GM18498 (cell line): ENCODE measurements at regions not wholly inside any gene's neighbourhood (a gene's known extent, or its start where the extent isn't known, plus 50 kb on each side); places are given as distances from the start of the nearest gene placed in this dataset.
"Not testable (repeated sequence)": the region's sequence is repeated elsewhere in the genome, so short reads cannot be mapped to it uniquely, and the experiment has no call there.

ENCODE experiments used
- ATAC-seq: cut with Tn5 transposase; IDR thresholded peaks from one replicate; pipeline ENCODE4 v1.9.1; 2021; ENCODE audit warnings: mild to moderate bottlenecking, moderate library complexity; ENCODE audit not compliant: unreplicated experiment

DNA sequence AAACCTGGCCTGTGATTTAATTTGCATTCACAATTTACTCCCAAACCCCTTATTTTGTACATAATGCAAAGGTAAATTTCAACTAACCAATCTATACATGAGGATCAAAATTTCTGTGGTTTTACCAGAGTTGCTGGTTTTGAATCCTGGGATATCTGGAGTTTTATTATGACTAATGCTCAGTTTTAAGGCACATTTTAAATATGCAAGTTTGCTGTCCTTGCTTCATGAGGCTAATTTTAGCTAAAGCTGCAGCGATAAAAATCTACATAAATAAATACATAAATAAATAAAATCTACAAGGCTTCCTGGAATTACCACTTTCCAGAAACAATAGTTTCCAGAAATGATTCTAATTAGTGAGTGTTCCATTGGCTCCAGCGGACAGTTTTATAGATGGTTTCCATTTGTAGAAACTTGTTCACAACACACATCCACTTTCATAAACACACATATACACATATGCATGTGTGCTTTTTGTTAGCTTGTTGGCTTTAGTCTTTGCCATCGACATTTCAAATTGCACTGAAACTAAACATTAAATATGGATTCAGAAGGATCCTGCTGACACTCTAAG lies 339.5 kb upstream of the NRP1 start:
- no peak for ATAC-seq

DNA sequence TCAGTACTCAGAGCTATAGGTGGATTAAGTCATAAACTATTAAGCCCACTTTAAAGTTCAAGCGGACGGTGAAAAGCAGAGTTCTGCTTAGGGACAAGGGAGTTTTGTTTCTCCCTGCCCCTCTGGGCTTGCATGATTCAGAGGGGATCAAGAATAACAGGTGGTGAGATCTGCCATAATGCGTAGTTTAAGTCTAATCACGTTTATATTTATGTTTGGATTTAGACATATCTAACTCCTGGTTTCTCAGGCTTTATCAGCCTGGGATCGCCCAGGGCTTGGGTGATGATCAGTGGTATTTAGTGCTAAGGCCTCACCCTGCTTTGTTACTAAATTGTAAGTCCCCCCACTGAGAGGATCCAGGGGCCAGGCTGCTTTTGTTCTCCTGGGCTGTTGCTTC lies 335.4 kb upstream of the NRP1 start:
- no peak for ATAC-seq

DNA sequence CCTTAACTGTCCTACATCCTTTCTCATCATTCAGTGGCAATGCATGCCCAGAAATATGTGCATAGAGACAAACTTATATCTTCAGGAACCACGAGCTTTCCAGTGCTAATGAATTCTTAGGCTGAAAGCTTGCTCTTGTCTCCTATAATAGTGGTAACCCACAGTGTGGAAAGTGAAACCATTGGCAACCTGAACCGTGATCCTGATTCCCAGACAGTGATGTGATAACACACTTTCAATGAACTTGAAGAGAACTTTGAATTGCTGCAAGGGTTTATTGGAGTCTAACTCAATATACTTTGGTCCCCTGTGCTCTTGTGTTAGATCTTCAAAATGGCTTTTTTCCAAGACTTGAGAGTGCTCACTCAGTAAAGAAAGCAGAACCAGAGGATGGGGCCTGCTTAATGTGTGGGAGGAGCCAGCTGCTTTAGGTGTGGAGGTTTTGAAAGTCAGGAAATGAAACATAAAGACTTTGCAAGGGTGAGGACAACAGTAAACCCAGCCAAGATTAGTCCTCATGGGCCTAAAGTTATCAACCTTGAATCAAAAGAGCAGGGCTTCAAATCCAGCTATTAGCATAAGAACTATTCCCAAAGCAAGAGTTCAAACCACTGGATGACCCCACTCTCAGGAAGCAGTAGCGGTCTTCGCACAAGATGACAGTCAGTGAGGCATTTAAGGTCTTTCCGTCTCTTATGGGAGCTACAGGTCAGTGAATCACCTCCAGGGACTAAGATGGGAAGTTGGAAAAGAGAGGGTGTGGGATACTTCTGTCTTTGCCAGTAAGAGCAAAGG lies 332.4 kb upstream of the NRP1 start:
- ATAC-seq: no peak

DNA sequence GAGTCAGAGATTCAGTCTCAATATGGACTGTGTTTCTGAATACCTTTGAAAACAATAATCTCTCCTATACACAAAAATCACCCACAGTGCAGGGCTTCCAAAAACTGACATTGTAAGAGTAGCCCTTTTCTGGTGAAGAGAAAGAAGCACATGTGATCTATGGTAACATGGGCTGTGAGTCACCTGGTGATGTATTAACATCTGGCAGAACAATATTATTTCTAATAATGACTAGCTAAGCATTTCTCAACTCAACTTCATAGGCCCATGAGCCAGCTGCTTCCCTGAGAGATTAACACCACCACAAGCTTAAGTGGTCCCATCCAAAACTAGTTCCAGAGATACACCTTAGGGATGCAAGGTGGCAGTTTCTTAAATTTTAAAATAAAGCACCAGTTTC lies 331.0 kb upstream of the NRP1 start:
- no peak for ATAC-seq

DNA sequence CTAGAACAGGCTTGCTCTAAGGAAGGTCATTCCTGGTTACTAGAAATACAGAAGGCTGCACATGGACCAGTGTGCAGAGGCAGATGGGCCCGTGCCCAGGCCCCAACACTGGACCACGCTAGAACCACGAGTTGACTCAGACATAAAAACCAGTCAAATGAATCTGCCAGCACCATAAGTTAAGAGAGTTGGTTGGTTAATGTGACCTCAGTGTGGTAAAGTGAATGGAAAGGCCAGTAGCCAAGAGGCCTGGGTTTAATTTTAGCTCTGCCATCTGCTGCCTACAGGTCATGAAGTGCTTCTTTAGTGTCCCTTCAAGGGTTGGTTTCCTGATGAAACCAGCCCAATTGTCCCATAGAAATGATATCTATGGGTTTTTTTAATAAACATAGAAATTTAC lies 329.6 kb upstream of the NRP1 start:
- ATAC-seq: no peak

DNA sequence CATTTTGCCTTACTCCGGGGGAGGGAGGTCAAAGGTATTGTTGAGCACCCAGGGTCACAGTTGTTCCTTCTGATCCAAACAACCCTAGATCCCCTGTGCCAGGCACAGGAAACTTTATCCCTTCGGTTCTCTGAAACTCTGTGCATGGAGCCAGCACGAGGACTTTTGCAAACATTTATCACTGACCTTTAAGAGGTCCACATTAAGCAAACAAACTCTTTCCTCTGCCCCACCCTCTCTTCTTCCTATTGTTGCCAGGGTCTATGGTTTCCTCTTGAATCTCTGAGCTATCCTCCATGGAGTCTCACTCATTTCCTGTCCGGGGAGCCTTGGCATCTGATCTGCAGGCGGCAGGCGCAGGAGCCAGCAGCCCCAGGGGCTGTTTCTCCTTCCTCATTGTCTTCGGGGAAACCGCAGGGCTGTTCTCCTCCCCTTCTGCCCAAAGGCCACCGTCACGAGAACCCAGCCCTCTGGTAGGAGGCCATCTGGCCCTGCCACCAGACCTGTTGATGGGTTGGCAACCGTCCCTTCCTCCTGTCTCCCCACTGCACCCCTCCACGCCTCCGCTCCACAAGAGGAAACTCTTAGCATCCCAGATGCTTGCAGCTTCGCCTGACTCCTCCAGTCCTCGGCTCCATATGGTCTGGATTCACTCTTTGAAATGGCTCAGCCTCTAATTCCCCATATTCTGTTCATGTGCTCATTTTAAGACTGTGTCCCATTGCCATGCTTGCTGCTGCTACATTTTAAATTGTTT lies 327.3 kb upstream of the NRP1 start:
- ATAC-seq: no peak

DNA sequence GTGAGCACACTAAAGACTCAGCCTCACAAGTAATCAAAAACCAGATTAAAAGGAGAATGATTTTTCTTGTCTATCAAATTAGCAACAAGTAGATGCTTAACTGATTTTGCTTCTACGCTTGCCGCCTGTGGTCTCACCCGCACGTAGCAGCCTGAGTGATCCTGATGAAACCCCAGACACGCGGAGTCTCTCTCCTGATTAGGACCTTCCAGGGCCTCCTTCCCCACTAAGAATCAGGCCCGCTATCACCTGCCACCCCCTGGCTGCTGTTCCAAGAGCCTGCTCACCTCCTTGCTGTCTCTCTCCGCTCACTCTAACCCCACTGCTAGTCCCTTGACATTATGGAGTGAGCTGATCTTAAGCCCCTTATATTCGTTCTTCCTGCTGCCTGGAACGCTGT lies 325.9 kb upstream of the NRP1 start:
- no peak for ATAC-seq

DNA sequence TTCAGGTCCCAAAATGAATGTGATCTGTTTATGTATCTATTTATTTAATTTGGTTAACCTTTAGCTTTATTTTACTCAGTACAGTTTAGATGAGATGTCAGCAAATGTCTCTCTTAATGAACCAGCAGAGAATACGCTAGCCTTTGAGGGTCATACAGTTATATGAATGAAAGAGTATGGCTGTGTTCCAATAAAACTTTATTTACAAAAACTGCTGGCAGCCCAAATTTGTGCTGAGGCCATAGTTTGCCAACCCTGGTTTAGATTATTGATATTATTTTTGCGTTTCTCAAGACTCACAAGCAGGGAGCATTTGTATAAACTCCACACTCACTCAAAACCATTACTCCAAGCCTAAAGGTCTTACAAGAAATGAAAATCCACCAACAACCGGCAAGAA lies 323.4 kb upstream of the NRP1 start:
- no peak for ATAC-seq

DNA sequence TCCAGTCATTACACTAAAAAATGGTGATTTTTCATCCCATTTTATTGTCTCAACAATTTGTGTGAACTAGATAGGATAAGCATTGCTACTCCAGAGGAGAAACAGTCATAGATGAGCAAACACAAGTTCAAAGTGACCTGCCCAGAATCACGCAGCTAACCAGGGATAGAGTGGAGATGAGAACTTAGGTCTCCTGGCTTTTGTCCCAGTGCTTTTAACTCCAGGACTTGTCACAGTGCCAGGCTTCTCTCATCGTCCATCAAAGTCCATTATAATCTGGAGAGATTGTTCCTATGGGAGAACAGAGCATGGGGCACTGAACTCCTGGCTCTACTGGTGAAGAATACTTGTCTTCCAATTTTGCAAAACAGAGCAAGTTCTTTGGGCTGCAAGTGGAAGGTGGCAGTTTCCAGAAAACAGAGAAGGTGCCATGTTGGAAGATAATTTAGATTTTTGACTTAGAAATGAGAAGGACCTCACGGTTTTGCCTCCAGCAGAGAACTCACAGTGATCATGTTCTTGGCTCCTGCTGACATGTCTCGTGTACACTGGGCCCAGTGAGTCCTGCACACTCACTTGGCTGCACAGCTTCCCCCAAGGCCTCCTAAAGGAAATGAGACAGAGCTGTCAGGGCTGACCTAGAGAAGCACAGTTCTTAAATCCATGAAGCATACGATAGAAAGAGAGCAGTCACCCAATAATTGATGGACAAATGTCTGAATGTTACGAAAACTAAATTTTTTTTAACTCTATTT lies 322.9 kb upstream of the NRP1 start:
- no peak for ATAC-seq

DNA sequence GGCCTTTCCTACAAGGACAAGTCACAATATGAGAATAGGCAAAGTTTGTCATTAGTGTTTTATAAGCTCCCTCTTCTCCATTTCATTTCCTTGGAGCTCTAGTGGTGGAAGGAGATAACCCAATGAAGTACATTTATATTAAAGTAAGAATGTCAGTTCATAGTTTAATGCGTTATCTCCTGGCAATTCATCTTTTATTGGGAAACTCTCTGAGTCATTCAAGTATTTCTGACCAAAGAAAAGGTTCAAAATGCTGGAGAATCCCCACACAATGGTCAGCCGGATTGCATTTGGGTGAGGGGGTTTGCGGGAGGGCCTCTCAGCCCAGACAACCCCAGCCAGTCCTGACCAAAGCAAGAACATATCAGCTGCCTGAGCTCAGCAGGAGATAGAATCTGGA lies 321.5 kb upstream of the NRP1 start:
- ATAC-seq: no peak

DNA sequence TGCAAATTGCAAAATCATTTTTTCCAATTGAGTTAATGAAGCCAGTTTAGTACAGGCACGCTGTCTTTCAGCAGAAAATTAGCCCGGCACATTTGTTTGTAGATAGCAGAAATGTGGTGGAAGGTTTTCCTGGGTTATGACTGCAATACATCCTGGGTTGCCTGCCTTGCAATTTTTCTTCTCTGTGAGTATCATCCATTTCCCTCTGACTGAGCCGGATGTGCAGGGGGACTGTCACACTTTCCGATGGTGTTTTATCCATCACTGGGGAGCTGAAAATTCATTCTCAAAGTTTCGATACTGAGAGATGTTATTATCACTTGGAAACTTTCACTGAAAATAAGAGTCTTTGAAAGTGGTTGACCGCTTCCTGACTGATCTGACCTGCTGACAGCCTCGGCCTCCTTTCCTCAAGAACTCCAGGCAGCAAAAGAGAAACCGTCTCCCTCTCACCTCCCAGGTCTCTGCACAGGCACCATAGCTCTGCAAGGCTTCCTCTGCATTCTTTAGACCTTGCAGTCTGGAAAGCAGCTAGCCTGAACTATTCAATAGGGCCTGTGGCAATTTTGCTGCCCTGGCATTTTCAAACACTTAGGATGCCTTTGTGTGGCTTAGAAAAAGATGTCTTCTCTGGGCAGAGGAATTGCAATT lies 320.8 kb upstream of the NRP1 start:
- ATAC-seq: no peak

DNA sequence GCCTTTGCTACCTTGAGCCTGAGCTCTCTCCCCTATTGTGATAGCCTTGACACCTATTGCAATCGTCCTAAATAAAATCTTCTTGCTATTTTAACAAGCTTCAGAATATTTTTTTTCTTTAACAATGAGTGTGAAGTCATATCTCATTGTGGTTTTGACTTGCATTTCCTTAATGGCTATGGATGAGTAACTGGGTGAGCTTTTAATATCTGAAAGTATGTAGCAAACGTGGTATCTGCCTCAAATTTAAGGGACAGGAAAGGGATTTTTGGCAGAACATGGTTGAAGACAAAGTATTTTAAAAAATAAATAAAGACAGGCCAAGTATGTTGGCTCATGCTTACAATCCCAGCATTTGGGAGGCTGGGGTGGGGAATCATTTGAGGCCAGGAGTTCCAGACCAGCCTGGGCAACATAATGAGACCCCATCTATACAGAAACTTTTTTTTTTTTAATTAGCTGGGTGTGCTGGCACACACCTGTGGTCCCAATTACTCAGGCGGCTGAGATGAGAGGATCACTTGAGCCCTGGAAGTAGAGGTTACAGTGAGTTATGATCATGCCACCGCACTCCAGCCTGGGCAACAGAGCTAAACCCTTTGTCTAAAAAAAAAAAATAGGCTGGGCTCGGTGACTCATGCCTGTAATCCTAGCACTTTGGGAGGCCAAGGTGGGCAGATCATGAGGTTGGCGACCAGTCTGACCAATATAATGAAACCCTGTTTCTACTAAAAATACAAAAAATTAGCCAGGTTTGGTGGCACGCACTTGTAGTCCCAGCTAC lies 319.3 kb upstream of the NRP1 start:
- no peak for ATAC-seq

DNA sequence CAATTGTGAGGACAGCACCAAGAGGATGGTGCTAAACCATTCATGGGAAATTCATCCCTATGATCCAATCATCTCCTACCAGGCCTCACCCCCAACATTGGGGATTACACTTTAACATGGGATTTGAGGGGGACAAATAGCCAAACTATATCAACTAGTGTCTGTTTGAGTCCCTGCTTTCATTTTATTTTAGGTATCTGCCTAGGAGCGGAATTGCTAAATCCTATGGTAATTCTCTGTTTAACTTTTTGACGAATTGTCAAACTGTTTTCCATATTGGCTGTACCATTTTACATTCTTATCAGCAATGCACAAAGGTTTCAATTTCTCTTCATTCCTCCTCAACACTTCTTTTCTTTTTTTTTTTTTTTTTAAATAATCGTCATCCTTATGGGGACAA lies 318.4 kb upstream of the NRP1 start:
- no peak for ATAC-seq

DNA sequence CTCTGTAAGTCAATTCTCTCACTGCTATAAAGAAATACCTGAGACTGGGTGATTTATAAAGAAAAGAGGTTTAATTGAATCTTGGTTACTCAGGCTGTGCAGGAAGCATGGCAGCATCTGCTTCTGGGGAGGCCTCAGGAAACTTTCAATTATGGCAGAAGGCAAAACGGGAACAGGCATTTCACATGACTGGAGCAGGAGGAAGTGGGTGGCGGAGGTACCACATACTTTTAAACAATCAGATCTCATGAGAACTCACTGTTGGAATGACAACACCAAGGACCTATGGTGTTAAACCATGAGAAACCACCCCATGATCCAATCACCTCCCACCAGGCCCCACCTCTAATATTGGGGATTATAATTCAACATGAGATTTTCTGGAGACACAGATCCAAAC lies 315.7 kb upstream of the NRP1 start:
- not testable (repeated sequence) for ATAC-seq

DNA sequence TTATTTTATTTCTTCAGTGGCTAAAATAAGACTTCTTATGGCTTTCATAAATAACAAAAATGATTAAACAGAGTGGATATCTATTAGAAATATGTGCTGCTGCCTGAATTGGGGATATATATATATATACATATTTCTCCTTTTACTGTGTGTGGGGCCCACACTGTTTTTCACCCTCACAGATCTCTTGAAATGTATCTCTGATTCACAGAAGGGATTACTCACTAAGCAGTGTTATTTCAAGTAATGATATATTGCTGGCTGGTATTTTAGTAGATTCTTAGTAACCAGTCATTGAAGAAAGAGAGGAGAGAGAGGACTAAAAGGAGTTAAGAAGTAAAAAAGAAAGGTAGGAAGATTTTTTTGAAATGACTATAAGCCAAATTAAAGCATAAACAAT lies 308.6 kb upstream of the NRP1 start:
- ATAC-seq: no peak

DNA sequence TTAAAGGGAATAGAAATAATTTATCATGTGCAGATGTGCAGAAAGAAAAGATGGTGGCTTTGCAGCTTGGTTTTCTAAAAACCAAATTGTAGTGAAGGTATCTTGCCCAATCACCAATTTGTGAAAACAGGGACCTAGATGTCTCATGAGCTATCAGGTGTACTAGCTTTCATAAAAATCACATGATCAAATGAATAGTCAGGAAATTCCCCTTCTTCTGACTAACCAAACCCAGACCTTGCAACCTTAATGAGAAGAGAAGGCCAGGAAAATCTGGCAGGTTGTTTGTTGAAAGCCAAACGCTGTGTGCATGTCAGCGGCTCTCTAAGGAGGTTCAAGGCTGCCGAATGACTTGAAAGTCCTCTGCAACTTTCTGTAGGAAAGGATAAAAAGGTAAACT lies 304.4 kb upstream of the NRP1 start:
- no peak for ATAC-seq

DNA sequence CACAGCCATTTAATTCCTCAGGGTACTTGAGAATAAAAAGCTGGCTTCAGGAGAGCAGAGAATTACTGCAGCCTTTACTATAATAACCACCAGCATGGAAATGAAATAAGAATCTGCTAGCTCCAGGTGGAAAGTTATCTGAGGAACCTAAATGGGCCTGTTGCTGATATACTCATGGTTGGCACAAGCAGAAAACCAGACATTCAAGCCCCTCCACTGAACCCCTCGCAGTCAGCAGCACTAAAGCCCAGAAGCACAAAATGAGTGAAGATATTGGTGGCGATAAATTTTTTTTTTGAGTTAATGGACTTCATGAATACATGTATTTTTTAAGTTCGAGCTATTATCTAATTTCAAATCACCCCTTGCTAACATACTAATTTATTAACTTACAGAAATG lies 303.9 kb upstream of the NRP1 start:
- no peak for ATAC-seq

DNA sequence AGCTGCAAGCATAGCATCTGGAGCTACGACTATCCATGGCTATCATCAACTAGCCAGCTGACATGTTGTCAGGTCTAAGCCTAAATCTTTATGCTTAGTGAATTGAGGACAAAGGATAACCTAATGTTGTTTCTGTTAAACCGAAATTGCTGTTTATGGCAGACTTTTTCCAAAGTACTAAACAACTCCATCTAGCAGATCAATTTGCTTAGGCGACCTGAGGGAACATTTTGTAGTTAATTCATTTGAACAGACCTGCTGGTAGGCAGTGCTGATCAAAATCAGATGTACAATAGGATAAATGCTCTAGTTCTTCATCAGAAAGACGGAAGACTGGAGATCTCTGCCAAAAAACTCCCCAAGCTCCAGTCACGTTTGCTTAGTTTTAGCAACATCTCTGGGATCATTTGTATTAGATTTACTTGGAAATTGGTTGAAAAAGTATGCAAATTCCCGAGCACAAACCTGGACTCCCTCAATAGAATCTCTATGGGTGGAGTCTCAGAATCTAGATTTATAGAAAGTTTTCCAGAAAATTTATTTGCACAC lies 301.6 kb upstream of the NRP1 start:
- no peak for ATAC-seq

DNA sequence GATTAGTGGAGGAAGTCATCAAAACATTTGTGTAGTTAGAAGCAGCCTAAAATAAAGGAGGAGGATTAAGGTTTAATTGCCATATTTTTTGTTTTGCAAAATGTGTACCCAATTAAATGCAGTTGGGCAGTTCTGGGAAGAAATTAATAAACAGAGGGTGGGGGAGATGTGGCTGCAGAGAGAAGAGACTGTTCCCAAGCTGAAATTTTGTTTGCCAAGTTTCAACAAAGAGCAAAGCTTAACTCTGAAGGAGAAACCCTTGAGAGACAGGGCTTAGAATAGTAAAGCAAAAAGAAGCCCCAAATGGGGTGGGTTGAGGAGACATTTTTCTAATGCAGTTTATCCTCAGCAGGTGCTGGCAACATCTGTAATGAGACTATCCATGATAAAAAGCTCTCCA lies 298.0 kb upstream of the NRP1 start:
- no peak for ATAC-seq

DNA sequence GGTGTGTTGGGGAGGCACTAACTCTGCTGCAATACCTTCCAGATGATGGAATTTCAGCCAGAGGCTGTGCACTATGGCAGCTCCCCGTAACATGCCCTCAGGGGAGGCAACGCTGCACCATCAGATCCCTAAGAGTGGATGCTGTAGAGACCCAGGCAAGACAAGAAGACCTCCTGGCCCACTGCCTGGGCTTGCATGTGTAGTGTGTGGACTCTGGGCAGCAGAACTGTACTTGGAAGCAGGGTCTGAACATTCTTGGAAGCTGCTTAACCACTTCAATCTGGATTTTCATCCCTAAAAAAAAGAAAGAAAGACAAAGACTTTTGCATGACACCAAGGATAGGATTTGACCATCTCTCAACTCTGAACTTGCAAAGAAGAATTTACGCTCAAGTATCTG lies 297.5 kb upstream of the NRP1 start:
- ATAC-seq: no peak
